DND-41 (cell line): ENCODE measurements at regions not wholly inside any gene's neighbourhood (a gene's known extent, or its start where the extent isn't known, plus 50 kb on each side); places are given as distances from the start of the nearest gene placed in this dataset.

ENCODE experiments used
- ATAC-seq: fragments of 200-7000 bp; cut with Tn5 transposase; 3 replicates; pipeline ENCODE4 v1.9.1; 2021; ENCODE audit warnings: low read depth; ENCODE audit not compliant: insufficient read depth
- DNase-seq: peaks from one replicate; pipeline ENCODE4 v3.0.0-alpha.2; 2020
- H2AFZ ChIP-seq: 2 replicates; pipeline ENCODE4 v1.6.0; 2012; ENCODE audit warnings: low read depth, low read length
- H3K27ac ChIP-seq: 2 replicates; pipeline ENCODE4 v1.5.1; 2012; ENCODE audit warnings: low read length, inconsistent platforms
- H3K27me3 ChIP-seq: fragments of 200-600 bp; sonication (generic); 2 replicates; pipeline ENCODE4 v1.6.0; 2012; ENCODE audit warnings: low read length, mild to moderate bottlenecking, inconsistent platforms; ENCODE audit not compliant: insufficient read depth, poor library complexity
- H3K36me3 ChIP-seq: 2 replicates; pipeline ENCODE4 v1.5.1; 2012; ENCODE audit warnings: low read length, inconsistent platforms; ENCODE audit not compliant: insufficient read depth
- H3K4me1 ChIP-seq: 2 replicates; pipeline ENCODE4 v1.5.1; 2012; ENCODE audit warnings: mild to moderate bottlenecking, low read length; ENCODE audit not compliant: insufficient read depth
- H3K4me2 ChIP-seq: 2 replicates; pipeline ENCODE4 v1.6.0; 2012; ENCODE audit warnings: mild to moderate bottlenecking, moderate library complexity, low read length, inconsistent platforms; ENCODE audit not compliant: insufficient read depth
- H3K4me3 ChIP-seq, 2 experiments: fragments of 200-600 bp in 1 of 2; shearing (Covaris generic) in 1 of 2; 2 replicates each; pipeline ENCODE4 v1.5.1; 2012 to 2016; ENCODE audit warnings: inconsistent platforms in 2 of 2, low read length in 2 of 2, mild to moderate bottlenecking in 2 of 2, low read depth in 1 of 2, moderate library complexity in 1 of 2
- H3K79me2 ChIP-seq: 2 replicates; pipeline ENCODE4 v1.6.0; 2012; ENCODE audit warnings: low read length, inconsistent platforms; ENCODE audit not compliant: insufficient read depth
- H3K9ac ChIP-seq: 2 replicates; pipeline ENCODE4 v1.6.0; 2012; ENCODE audit warnings: low read depth, mild to moderate bottlenecking, inconsistent platforms, low read length, moderate library complexity
- H3K9me3 ChIP-seq: 2 replicates; pipeline ENCODE4 v1.5.1; 2012; ENCODE audit warnings: low read length, moderate library complexity, mild to moderate bottlenecking, inconsistent platforms; ENCODE audit not compliant: insufficient read depth, severe bottlenecking
- H4K20me1 ChIP-seq: 2 replicates; pipeline ENCODE4 v1.6.0; 2012; ENCODE audit warnings: low read length; ENCODE audit not compliant: insufficient read depth
- EZH2 ChIP-seq: IDR thresholded peaks from 3 replicates; pipeline ENCODE4 v1.6.1; 2012; ENCODE audit warnings: borderline replicate concordance, low read depth, mild to moderate bottlenecking, moderate library complexity, low read length, inconsistent platforms; ENCODE audit not compliant: severe bottlenecking
- TF ChIP-seq, protein P1 (sequence below): IDR thresholded peaks from 2 replicates; pipeline ENCODE4 v1.5.1; 2012; ENCODE audit warnings: borderline replicate concordance, low read length, moderate library complexity, mild to moderate bottlenecking; ENCODE audit not compliant: poor library complexity, severe bottlenecking; ENCODE audit errors: extremely low read depth

DNA sequence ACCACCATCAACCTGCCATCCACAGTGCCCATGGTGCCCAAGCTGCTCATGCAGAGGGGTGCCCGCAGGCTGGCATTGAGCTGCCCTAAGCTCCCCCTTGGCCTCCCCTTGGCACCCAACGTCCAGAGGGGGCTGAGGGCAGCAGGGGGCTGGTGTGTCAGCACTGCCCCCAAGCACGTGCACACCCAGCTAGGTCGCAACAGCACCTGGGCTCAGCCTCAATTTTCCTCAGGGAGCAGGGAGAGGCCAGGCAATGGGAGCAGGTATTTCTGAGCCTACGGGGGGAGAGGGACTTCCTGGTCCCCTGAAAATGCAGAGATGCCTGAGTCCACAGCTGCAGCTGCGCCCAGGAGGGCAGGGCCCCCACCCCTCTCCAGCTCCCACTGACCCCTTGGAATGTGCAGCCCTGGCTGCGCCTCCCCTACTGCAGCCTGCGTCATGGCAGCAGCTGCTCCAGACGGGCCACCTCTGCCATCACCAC lies 204.2 kb downstream of the ANKRD60 start:
- peaks cover 4% of the 10 kb centered on the region; the same call in 1 of the 2 replicates for H4K20me1 ChIP-seq
- peaks cover 8% of the 10 kb centered on the region for H3K27me3 ChIP-seq
- ATAC-seq (no peak), DNase-seq (no peak)
- no peak for TF ChIP-seq EZH2
- TF ChIP-seq, protein P1, sequence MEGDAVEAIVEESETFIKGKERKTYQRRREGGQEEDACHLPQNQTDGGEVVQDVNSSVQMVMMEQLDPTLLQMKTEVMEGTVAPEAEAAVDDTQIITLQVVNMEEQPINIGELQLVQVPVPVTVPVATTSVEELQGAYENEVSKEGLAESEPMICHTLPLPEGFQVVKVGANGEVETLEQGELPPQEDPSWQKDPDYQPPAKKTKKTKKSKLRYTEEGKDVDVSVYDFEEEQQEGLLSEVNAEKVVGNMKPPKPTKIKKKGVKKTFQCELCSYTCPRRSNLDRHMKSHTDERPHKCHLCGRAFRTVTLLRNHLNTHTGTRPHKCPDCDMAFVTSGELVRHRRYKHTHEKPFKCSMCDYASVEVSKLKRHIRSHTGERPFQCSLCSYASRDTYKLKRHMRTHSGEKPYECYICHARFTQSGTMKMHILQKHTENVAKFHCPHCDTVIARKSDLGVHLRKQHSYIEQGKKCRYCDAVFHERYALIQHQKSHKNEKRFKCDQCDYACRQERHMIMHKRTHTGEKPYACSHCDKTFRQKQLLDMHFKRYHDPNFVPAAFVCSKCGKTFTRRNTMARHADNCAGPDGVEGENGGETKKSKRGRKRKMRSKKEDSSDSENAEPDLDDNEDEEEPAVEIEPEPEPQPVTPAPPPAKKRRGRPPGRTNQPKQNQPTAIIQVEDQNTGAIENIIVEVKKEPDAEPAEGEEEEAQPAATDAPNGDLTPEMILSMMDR = no peak
- H3K9ac ChIP-seq = no peak overlapping the region
- H3K4me1 ChIP-seq = no peaks in the 10 kb centered on the region
- no peaks in the 10 kb centered on the region for H3K36me3 ChIP-seq
- H3K4me2 ChIP-seq = no peak overlapping the region
- no peak overlapping the region for H3K27ac ChIP-seq
- no peaks in the 10 kb centered on the region for H3K79me2 ChIP-seq
- no peak overlapping the region for H3K4me3 ChIP-seq
- H3K9me3 ChIP-seq = no peaks in the 10 kb centered on the region
- no peak overlapping the region for H2AFZ ChIP-seq

DNA sequence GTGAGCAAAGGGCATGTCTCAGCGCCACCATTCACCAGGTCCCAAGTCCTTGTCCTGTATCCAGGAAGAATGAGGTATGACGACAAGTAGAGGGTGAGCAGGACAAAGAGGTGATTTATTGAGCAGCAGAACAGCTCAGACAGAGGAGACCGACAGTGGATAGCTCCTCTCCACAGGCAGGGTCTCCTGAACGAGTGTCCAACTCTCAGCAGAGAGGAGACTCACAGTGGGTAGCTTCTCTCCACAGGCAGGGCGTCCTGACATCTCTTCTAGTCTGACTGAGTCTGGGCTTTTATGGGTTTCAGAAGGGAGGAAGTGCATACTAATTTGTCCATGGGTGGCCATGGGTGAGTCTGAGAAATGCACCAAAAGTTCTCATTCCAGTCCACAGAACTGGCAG lies 204.7 kb downstream of the ANKRD60 start:
- Histone ChIP-seq H3K4me3 (no peak overlapping the region), H3K9me3 (no peaks in the 10 kb centered on the region), H2AFZ (no peak overlapping the region), H3K36me3 (no peaks in the 10 kb centered on the region), H3K9ac (no peak overlapping the region), H3K4me1 (no peaks in the 10 kb centered on the region), H3K79me2 (no peaks in the 10 kb centered on the region), H3K27ac (no peak overlapping the region), H4K20me1 (peaks cover 4% of the 10 kb centered on the region; the same call in 1 of the 2 replicates), H3K27me3 (peaks cover 8% of the 10 kb centered on the region), H3K4me2 (no peak overlapping the region)
- ATAC-seq = no peak
- no peak for DNase-seq
- no peak for TF ChIP-seq EZH2
- TF ChIP-seq, protein P1 = no peak

DNA sequence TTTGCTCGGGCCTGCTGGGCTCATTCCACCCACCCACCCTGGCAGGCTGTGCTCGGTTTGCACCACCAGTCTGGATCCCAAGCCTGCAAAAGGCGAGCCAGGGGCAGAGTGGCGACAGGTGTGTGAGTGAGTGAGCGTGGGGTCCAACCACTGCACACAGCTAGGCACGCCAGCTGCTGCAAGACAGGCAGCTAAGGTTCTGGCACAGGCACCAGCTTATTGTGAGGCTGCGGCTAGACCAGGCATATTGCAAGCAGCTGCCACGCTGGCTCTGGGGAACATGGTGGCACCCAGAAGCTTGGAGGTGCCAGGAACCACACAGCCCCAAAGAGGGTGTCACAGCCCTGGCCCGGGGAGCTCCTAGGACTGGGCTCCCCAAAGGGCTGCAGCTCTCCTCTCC lies 205.1 kb downstream of the ANKRD60 start:
- no peak overlapping the region for H3K9ac ChIP-seq
- H3K4me3 ChIP-seq = no peak overlapping the region
- H3K27me3 ChIP-seq = peaks cover 11% of the 10 kb centered on the region
- no peak overlapping the region for H2AFZ ChIP-seq
- H4K20me1 ChIP-seq = peaks cover 5% of the 10 kb centered on the region
- DNase-seq = no peak
- no peaks in the 10 kb centered on the region for H3K79me2 ChIP-seq
- H3K4me2 ChIP-seq = no peak overlapping the region
- no peaks in the 10 kb centered on the region for H3K9me3 ChIP-seq
- H3K4me1 ChIP-seq = no peaks in the 10 kb centered on the region
- no peak overlapping the region for H3K27ac ChIP-seq
- H3K36me3 ChIP-seq = no peaks in the 10 kb centered on the region
- no peak for TF ChIP-seq EZH2
- TF ChIP-seq, protein P1 = no peak
- ATAC-seq = no peak

DNA sequence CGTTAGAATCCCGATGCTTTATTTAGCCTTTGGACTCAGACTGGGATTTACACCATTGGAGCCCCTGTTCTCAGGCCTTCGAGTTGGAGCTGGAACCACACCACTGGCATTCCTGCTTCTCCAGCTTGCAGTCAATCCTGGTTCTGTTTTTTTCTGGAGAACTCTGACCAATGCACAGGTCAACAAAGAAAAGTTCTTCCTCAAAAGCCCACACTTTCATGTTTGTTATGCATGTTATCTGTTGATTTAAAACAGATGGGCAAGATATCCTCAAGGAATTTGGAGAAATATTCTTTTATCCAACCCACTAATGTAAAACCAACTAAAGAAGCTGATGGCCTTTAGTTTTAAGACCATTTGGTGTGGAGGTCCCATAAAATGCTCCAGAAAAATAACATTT lies 205.7 kb downstream of the ANKRD60 start:
- no peak for TF ChIP-seq EZH2
- TF ChIP-seq, protein P1 = no peak
- no peaks in the 10 kb centered on the region for H3K4me1 ChIP-seq

More for the DNA sequence above, 205.7 kb downstream of the ANKRD60 start:
- no peak overlapping the region for H3K4me2 ChIP-seq
- ATAC-seq (no peak), DNase-seq (no peak)
- peaks cover 4% of the 10 kb centered on the region; the same call in 1 of the 2 replicates for H4K20me1 ChIP-seq
- peaks cover 15% of the 10 kb centered on the region for H3K27me3 ChIP-seq
- H3K27ac ChIP-seq = no peak overlapping the region
- no peak overlapping the region for H2AFZ ChIP-seq
- H3K9ac ChIP-seq = no peak overlapping the region
- no peaks in the 10 kb centered on the region for H3K9me3 ChIP-seq
- H3K79me2 ChIP-seq = no peaks in the 10 kb centered on the region
- H3K36me3 ChIP-seq = no peaks in the 10 kb centered on the region
- H3K4me3 ChIP-seq = no peak overlapping the region
